ENCODE measurements at regions not wholly inside any gene's neighbourhood (a gene's known extent, or its start where the extent isn't known, plus 50 kb on each side); places are given as distances from the start of the nearest gene placed in this dataset.
"Not testable (repeated sequence)": the region's sequence is repeated elsewhere in the genome, so short reads cannot be mapped to it uniquely, and the experiment has no call there.

- not testable (repeated sequence) for DNase-seq
Observed at GRCh38 chr14:105713160-105713559, 186.8 kb downstream of the TMEM121 start.

GRCh38 chr14:105713836-105714235, 187.5 kb downstream of the TMEM121 start:
- DNase-seq: not testable (repeated sequence)

- DNase-seq: not testable (repeated sequence)
Observed at GRCh38 chr14:105718787-105719186, 192.4 kb downstream of the TMEM121 start.

GRCh38 chr14:105720106-105720505, 193.7 kb downstream of the TMEM121 start:
- not testable (repeated sequence) for DNase-seq

GRCh38 chr14:105720852-105721601, 194.6 kb downstream of the TMEM121 start:
- DNase-seq: not testable (repeated sequence)

GRCh38 chr14:105721602-105721970, 195.2 kb downstream of the TMEM121 start:
- DNase-seq: not testable (repeated sequence)

- DNase-seq: not testable (repeated sequence)
Observed at GRCh38 chr14:105721996-105722709, 195.8 kb downstream of the TMEM121 start.

GRCh38 chr14:105723271-105723670, 196.9 kb downstream of the TMEM121 start:
- DNase-seq: not testable (repeated sequence)

GRCh38 chr14:105723776-105724175, 197.4 kb downstream of the TMEM121 start:
- not testable (repeated sequence) for DNase-seq

- DNase-seq: not testable (repeated sequence)
Observed at GRCh38 chr14:105729825-105730368, 203.5 kb downstream of the TMEM121 start.

GRCh38 chr14:105730731-105731130, 204.3 kb downstream of the TMEM121 start:
- DNase-seq: not testable (repeated sequence)

- DNase-seq: not testable (repeated sequence)
Observed at GRCh38 chr14:105731221-105731985, 205.0 kb downstream of the TMEM121 start.

GRCh38 chr14:105733081-105734065, 207.0 kb downstream of the TMEM121 start:
- no peak for DNase-seq

GRCh38 chr14:105734241-105734640, 207.9 kb downstream of the TMEM121 start:
- DNase-seq: not testable (repeated sequence)

- not testable (repeated sequence) for DNase-seq
Observed at GRCh38 chr14:105736331-105736730, 209.9 kb downstream of the TMEM121 start.

GRCh38 chr14:105737504-105738246, 211.3 kb downstream of the TMEM121 start:
- DNase-seq: no peak

- no peak for DNase-seq
Observed at GRCh38 chr14:105738638-105739037, 212.3 kb downstream of the TMEM121 start.

GRCh38 chr14:105739331-105740102, 213.1 kb downstream of the TMEM121 start:
- no peak for DNase-seq

GRCh38 chr14:105740272-105740671, 213.9 kb downstream of the TMEM121 start:
- not testable (repeated sequence) for DNase-seq

- not testable (repeated sequence) for DNase-seq
Observed at GRCh38 chr14:105740961-105741360, 214.6 kb downstream of the TMEM121 start.
